NCI-H82 (cell line): ENCODE measurements at regions not wholly inside any gene's neighbourhood (a gene's known extent, or its start where the extent isn't known, plus 50 kb on each side); places are given as distances from the start of the nearest gene placed in this dataset.
"Not testable (repeated sequence)": the region's sequence is repeated elsewhere in the genome, so short reads cannot be mapped to it uniquely, and the experiment has no call there.

Source experiments
- DNase-seq: peaks from one replicate; lab custom pipeline; 2025; lab: John Stamatoyannopoulos, UW

- not testable (repeated sequence) for DNase-seq
Observed at GRCh38 chr7:76716551-76716950, 89.5 kb upstream of the POMZP3 start.

- DNase-seq = not testable (repeated sequence)
Observed at GRCh38 chr7:76712926-76713325, 85.8 kb upstream of the POMZP3 start.

- DNase-seq = not testable (repeated sequence)
Observed at GRCh38 chr7:76711648-76712047, 84.6 kb upstream of the POMZP3 start.

- DNase-seq = not testable (repeated sequence)
Observed at GRCh38 chr7:76709703-76710102, 82.6 kb upstream of the POMZP3 start.

- DNase-seq = not testable (repeated sequence)
Observed at GRCh38 chr7:76708446-76708845, 81.4 kb upstream of the POMZP3 start.

- not testable (repeated sequence) for DNase-seq
Observed at GRCh38 chr7:76703815-76704214, 76.7 kb upstream of the POMZP3 start.

GRCh38 chr7:76686277-76686676 is 59.2 kb upstream of the POMZP3 start:
- DNase-seq = not testable (repeated sequence)

- DNase-seq = not testable (repeated sequence)
Observed at GRCh38 chr7:76684737-76685136, 57.7 kb upstream of the POMZP3 start.

GRCh38 chr7:76683631-76684030 is 56.6 kb upstream of the POMZP3 start:
- not testable (repeated sequence) for DNase-seq

- not testable (repeated sequence) for DNase-seq
Observed at GRCh38 chr7:76681810-76682209, 54.7 kb upstream of the POMZP3 start.

- DNase-seq = not testable (repeated sequence)
Observed at GRCh38 chr7:76679174-76679573, 52.1 kb upstream of the POMZP3 start.

GRCh38 chr7:76678500-76678899 is 51.4 kb upstream of the POMZP3 start:
- not testable (repeated sequence) for DNase-seq

GRCh38 chr7:76676890-76677289 is 49.8 kb upstream of the POMZP3 start:
- not testable (repeated sequence) for DNase-seq
